GM23338 (cell line): ENCODE measurements at regions not wholly inside any gene's neighbourhood (a gene's known extent, or its start where the extent isn't known, plus 50 kb on each side); places are given as distances from the start of the nearest gene placed in this dataset.

ENCODE experiments used
- ATAC-seq: fragments of 200-7000 bp; cut with Tn5 transposase; 3 replicates; pipeline ENCODE4 v1.9.1; 2020
- DNase-seq: peaks from one replicate; pipeline ENCODE4 v3.0.0-alpha.2; 2015; ENCODE audit warnings: low spot score
- H2AFZ ChIP-seq: fragments of 200-600 bp; sonication (generic); 2 replicates; pipeline ENCODE4 v1.8.0; 2016; ENCODE audit warnings: antibody characterized with exemption, mild to moderate bottlenecking, moderate library complexity
- H3F3A ChIP-seq: fragments of 200-600 bp; sonication (generic); replicated peaks from 2 replicates; pipeline ENCODE4 v1.8.0; 2017; ENCODE audit warnings: antibody characterized with exemption, mixed run types, low read depth
- H3K27ac ChIP-seq: fragments of 200-600 bp; sonication (generic); 2 replicates; pipeline ENCODE4 v1.6.1; 2016; ENCODE audit warnings: low read depth
- H3K27me3 ChIP-seq: fragments of 200-600 bp; sonication (generic); 2 replicates; pipeline ENCODE4 v1.8.0; 2016; ENCODE audit warnings: mild to moderate bottlenecking, mixed run types, moderate library complexity; ENCODE audit not compliant: insufficient read depth
- H3K36me3 ChIP-seq: fragments of 200-600 bp; sonication (generic); 2 replicates; pipeline ENCODE4 v1.8.0; 2016; ENCODE audit warnings: mild to moderate bottlenecking; ENCODE audit not compliant: insufficient read depth
- H3K4me1 ChIP-seq: fragments of 200-600 bp; sonication (generic); 2 replicates; pipeline ENCODE4 v1.8.0; 2016; ENCODE audit warnings: mild to moderate bottlenecking, moderate library complexity; ENCODE audit not compliant: insufficient read depth
- H3K4me2 ChIP-seq: fragments of 200-600 bp; sonication (generic); 2 replicates; pipeline ENCODE4 v1.7.1; 2017; ENCODE audit warnings: mixed run types
- H3K4me3 ChIP-seq: fragments of 200-600 bp; sonication (generic); 2 replicates; pipeline ENCODE4 v1.6.1; 2016; ENCODE audit warnings: mixed run types
- H3K79me2 ChIP-seq: fragments of 200-600 bp; sonication (generic); replicated peaks from 2 replicates; pipeline ENCODE4 v1.8.0; 2017; ENCODE audit warnings: mild to moderate bottlenecking; ENCODE audit not compliant: insufficient read depth
- H3K9me2 ChIP-seq: fragments of 200-600 bp; sonication (generic); 2 replicates; pipeline ENCODE4 v1.8.0; 2017; ENCODE audit not compliant: insufficient read depth
- H4K20me1 ChIP-seq: fragments of 200-600 bp; sonication (generic); replicated peaks from 2 replicates; pipeline ENCODE4 v1.8.0; 2017; ENCODE audit warnings: mild to moderate bottlenecking; ENCODE audit not compliant: insufficient read depth
- H3K27ac Mint-ChIP-seq: 2 replicates; pipeline ENCODE4 v1.8.0; 2020; ENCODE audit warnings: inconsistent platforms, mild to moderate bottlenecking, moderate library complexity, mixed read lengths
- H3K27me3 Mint-ChIP-seq: 3 replicates; pipeline ENCODE4 v1.8.0; 2022; ENCODE audit warnings: low read depth, mild to moderate bottlenecking, moderate library complexity, mixed read lengths, inconsistent platforms; ENCODE audit not compliant: insufficient read depth, poor library complexity
- H3K36me3 Mint-ChIP-seq: 3 replicates; pipeline ENCODE4 v1.8.0; 2021; ENCODE audit warnings: low read depth, mild to moderate bottlenecking, inconsistent platforms, moderate library complexity, mixed read lengths
- H3K4me1 Mint-ChIP-seq: 3 replicates; pipeline ENCODE4 v1.8.0; 2020; ENCODE audit warnings: mild to moderate bottlenecking, inconsistent platforms, mixed read lengths
- H3K4me3 Mint-ChIP-seq: 3 replicates; pipeline ENCODE4 v1.8.0; 2021; ENCODE audit warnings: moderate library complexity, mild to moderate bottlenecking, inconsistent platforms, mixed read lengths
- H3K9me3 Mint-ChIP-seq: 3 replicates; pipeline ENCODE4 v1.8.0; 2020; ENCODE audit warnings: moderate library complexity, mild to moderate bottlenecking, inconsistent platforms, mixed read lengths
- EZH2 ChIP-seq: fragments of 200-600 bp; sonication (generic); IDR thresholded peaks from one replicate; pipeline ENCODE4 v1.8.0; 2017; ENCODE audit warnings: antibody characterized with exemption, mild to moderate bottlenecking, low read depth; ENCODE audit not compliant: unreplicated experiment
- EZH2phosphoT487 ChIP-seq: fragments of 200-600 bp; sonication (generic); IDR thresholded peaks from one replicate; pipeline ENCODE4 v1.8.1; 2018; ENCODE audit warnings: antibody characterized with exemption; ENCODE audit not compliant: unreplicated experiment
- JUNB ChIP-seq: IDR thresholded peaks from one replicate; pipeline ENCODE4 v1.6.1; 2016; ENCODE audit warnings: antibody characterized with exemption; ENCODE audit not compliant: unreplicated experiment
- NANOG ChIP-seq: IDR thresholded peaks from 2 replicates; pipeline ENCODE4 v1.6.1; 2016; ENCODE audit warnings: antibody characterized with exemption, borderline replicate concordance
- POLR2AphosphoS5 ChIP-seq: IDR thresholded peaks from 2 replicates; pipeline ENCODE4 v1.6.1; 2016; ENCODE audit warnings: antibody characterized with exemption, low read depth
- TF ChIP-seq, protein P1 (sequence below): fragments of 250-450 bp; sonication (Bioruptor Pico); IDR thresholded peaks from 2 replicates; pipeline ENCODE4 v1.5.0; 2020; ENCODE audit warnings: mild to moderate bottlenecking, moderate library complexity
- TF ChIP-seq, protein P2 (sequence below), 2 experiments: fragments of 200-600 bp in 1 of 2; sonication (generic) in 1 of 2; conservative IDR thresholded peaks; 2 replicates each; pipeline versions ENCODE4 v1.5.1 to v1.6.1; 2016 to 2017; ENCODE audit warnings: antibody characterized with exemption in 2 of 2, low read depth in 2 of 2, mild to moderate bottlenecking in 2 of 2, moderate library complexity in 1 of 2

DNA sequence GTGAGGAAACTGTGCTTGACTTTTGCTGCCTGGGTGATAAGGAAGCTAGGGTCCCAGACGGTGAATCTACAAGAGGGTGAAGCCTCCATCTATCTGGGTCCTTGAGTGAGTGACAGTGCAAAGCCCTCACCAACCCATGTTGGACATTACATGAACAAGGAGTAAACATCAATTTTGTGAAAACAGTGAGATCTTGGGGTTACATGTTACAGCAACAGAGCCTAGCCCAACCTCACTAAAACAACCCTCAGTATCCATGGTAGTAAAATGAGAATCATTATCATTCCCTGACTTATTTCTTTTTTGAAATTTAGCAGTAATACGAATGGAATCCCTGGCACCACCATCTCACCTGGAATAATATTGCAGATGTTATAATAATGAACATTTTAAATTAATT lies 103.4 kb downstream of the TSN start (continued):
- TF ChIP-seq, protein P1, sequence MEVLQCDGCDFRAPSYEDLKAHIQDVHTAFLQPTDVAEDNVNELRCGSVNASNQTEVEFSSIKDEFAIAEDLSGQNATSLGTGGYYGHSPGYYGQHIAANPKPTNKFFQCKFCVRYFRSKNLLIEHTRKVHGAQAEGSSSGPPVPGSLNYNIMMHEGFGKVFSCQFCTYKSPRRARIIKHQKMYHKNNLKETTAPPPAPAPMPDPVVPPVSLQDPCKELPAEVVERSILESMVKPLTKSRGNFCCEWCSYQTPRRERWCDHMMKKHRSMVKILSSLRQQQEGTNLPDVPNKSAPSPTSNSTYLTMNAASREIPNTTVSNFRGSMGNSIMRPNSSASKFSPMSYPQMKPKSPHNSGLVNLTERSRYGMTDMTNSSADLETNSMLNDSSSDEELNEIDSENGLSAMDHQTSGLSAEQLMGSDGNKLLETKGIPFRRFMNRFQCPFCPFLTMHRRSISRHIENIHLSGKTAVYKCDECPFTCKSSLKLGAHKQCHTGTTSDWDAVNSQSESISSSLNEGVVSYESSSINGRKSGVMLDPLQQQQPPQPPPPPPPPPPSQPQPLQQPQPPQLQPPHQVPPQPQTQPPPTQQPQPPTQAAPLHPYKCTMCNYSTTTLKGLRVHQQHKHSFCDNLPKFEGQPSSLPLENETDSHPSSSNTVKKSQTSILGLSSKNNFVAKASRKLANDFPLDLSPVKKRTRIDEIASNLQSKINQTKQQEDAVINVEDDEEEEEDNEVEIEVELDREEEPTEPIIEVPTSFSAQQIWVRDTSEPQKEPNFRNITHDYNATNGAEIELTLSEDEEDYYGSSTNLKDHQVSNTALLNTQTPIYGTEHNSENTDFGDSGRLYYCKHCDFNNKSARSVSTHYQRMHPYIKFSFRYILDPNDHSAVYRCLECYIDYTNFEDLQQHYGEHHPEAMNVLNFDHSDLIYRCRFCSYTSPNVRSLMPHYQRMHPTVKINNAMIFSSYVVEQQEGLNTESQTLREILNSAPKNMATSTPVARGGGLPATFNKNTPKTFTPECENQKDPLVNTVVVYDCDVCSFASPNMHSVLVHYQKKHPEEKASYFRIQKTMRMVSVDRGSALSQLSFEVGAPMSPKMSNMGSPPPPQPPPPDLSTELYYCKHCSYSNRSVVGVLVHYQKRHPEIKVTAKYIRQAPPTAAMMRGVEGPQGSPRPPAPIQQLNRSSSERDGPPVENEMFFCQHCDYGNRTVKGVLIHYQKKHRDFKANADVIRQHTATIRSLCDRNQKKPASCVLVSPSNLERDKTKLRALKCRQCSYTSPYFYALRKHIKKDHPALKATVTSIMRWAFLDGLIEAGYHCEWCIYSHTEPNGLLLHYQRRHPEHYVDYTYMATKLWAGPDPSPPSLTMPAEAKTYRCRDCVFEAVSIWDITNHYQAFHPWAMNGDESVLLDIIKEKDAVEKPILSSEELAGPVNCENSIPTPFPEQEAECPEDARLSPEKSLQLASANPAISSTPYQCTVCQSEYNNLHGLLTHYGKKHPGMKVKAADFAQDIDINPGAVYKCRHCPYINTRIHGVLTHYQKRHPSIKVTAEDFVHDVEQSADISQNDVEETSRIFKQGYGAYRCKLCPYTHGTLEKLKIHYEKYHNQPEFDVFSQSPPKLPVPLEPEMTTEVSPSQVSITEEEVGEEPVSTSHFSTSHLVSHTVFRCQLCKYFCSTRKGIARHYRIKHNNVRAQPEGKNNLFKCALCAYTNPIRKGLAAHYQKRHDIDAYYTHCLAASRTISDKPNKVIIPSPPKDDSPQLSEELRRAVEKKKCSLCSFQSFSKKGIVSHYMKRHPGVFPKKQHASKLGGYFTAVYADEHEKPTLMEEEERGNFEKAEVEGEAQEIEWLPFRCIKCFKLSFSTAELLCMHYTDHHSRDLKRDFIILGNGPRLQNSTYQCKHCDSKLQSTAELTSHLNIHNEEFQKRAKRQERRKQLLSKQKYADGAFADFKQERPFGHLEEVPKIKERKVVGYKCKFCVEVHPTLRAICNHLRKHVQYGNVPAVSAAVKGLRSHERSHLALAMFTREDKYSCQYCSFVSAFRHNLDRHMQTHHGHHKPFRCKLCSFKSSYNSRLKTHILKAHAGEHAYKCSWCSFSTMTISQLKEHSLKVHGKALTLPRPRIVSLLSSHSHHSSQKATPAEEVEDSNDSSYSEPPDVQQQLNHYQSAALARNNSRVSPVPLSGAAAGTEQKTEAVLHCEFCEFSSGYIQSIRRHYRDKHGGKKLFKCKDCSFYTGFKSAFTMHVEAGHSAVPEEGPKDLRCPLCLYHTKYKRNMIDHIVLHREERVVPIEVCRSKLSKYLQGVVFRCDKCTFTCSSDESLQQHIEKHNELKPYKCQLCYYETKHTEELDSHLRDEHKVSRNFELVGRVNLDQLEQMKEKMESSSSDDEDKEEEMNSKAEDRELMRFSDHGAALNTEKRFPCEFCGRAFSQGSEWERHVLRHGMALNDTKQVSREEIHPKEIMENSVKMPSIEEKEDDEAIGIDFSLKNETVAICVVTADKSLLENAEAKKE (CRISPR knock-in tag): no peak
- TF ChIP-seq, protein P2, sequence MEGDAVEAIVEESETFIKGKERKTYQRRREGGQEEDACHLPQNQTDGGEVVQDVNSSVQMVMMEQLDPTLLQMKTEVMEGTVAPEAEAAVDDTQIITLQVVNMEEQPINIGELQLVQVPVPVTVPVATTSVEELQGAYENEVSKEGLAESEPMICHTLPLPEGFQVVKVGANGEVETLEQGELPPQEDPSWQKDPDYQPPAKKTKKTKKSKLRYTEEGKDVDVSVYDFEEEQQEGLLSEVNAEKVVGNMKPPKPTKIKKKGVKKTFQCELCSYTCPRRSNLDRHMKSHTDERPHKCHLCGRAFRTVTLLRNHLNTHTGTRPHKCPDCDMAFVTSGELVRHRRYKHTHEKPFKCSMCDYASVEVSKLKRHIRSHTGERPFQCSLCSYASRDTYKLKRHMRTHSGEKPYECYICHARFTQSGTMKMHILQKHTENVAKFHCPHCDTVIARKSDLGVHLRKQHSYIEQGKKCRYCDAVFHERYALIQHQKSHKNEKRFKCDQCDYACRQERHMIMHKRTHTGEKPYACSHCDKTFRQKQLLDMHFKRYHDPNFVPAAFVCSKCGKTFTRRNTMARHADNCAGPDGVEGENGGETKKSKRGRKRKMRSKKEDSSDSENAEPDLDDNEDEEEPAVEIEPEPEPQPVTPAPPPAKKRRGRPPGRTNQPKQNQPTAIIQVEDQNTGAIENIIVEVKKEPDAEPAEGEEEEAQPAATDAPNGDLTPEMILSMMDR (conservative IDR thresholded peaks at IDR 0.05; ENCODE audit: low read depth in 2 of 2): no peak

DNA sequence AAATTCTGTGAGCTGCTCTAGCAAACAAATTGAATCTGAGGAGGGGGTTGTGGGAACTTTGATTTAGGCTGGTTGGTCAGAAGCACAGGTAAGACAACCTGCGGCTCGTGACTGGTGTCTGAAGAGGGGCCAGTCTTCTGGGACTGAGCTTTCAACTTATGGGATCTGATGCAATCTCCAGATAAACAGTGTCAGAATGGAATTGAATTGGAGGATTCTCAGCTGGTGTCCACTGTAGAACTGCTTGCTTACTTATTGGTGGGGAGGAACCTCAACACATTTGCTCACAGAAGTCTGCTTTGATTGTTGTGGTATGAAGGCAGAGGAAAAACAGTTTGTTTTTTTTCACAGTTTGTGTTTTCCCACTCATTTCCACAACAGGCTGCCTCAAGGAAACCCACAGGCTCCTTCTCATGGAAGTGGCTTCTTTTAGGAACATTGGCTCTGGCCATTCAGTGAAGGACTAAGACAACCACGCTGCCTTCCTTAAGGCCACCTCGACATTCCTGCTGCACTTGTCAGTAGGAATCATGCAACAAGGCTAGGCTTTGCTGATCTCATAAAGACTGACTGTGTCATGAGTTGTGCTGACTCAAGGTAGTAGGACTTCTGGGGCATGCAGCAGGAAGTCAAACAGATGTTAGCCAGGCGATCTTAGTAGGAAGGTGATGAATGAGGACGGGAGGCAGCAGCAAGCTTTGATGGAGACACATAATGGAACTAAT lies 104.7 kb downstream of the TSN start:
- Mint-ChIP-seq H3K4me3 (no peak overlapping the region), H3K27ac (no peak overlapping the region), H3K36me3 (peaks cover 6% of the 10 kb centered on the region; the same call in 2 of the 3 replicates), H3K4me1 (peaks cover 2% of the 10 kb centered on the region; the same call in 2 of the 3 replicates), H3K27me3 (peaks cover 1% of the 10 kb centered on the region), H3K9me3 (peaks cover 10% of the 10 kb centered on the region)
- no peak overlapping the region for H3K27ac ChIP-seq
- 0 out of 2 replicates have a peak, but pooled peaks cover 4% of the 10 kb centered on the region for H3K36me3 ChIP-seq
- no peaks in the 10 kb centered on the region for H3F3A ChIP-seq
- no peak for ATAC-seq
- peaks cover 12% of the 10 kb centered on the region; the same call in 1 of the 2 replicates for H3K9me2 ChIP-seq
- H4K20me1 ChIP-seq: no peaks in the 10 kb centered on the region
- H3K79me2 ChIP-seq: no peaks in the 10 kb centered on the region
- no peaks in the 10 kb centered on the region for H3K4me1 ChIP-seq
- DNase-seq: no peak
- peak overlapping the region; percentile 56; the same call in 1 of the 2 replicates for H2AFZ ChIP-seq
- H3K4me3 ChIP-seq: no peak overlapping the region
- no peak overlapping the region for H3K4me2 ChIP-seq
- H3K27me3 ChIP-seq: no peaks in the 10 kb centered on the region
- TF ChIP-seq, protein P1 (CRISPR knock-in tag): no peak
- TF ChIP-seq EZH2phosphoT487: no peak
- no peak for TF ChIP-seq JUNB
- no peak for TF ChIP-seq NANOG
- TF ChIP-seq EZH2: no peak
- TF ChIP-seq POLR2AphosphoS5: no peak
